NCI-H1048 (cell line): ENCODE measurements at regions not wholly inside any gene's neighbourhood (a gene's known extent, or its start where the extent isn't known, plus 50 kb on each side); places are given as distances from the start of the nearest gene placed in this dataset.

Experiments used
- DNase-seq: peaks from one replicate; lab custom pipeline; 2025; lab: John Stamatoyannopoulos, UW

DNA sequence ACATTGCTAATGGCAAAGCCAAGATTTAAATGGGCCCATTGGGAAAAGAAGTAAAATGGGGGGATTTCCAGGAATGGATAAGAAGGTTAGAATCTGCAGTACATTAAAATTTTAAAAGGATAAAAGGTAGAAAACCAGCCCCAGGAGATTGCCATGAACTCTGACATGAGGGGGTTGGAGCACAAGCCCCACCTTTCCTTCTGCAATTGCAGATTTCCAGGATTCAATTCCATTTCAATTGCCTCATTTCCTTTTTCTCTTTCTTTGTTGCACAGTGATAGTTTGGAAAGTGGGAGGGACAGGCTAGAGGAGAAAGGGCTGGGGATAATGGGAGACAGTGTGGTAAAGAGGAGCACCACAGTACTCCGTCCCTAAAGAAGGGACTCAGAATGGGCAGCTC, 238.5 kb upstream of the RAB4A start:
- no peak for DNase-seq

DNA sequence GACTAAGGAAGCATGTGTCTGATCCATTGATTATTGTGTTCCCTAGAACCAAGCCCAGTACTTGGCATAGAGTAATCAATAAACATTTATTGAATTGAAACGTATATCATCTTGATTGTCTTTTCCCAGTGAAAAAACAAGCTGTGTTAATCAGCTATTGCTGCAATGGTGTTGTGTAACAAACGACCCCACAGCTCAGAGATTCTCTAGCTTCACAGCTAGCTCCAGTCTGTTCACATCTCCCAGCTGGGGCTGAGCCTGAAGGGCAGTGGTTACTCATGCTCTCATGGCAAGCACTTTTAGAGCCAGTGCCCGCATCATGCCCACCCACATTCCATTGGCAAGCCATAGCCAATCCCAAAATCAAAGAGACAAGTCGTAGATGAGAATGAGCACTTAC, 237.4 kb upstream of the RAB4A start:
- DNase-seq, result no peak

DNA sequence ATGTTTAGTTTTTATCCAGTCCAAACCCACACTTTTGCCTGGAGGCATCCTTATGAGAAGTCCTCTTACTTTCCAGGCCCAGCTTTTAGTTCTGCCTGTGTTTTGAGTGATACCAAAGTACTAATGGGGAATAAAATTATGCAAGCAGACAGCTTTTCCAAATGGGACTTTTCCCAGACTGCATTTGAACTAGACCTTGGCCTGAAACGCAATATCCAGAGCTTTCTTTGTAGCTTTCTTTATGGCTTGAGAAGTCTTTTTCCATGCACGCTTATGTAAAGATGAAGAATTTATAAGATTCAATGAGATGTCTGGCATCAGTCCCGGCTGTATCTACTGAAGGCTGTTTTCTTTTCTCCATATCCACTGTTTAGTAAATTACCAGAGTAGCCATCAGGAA, 236.6 kb upstream of the RAB4A start:
- DNase-seq, result no peak

DNA sequence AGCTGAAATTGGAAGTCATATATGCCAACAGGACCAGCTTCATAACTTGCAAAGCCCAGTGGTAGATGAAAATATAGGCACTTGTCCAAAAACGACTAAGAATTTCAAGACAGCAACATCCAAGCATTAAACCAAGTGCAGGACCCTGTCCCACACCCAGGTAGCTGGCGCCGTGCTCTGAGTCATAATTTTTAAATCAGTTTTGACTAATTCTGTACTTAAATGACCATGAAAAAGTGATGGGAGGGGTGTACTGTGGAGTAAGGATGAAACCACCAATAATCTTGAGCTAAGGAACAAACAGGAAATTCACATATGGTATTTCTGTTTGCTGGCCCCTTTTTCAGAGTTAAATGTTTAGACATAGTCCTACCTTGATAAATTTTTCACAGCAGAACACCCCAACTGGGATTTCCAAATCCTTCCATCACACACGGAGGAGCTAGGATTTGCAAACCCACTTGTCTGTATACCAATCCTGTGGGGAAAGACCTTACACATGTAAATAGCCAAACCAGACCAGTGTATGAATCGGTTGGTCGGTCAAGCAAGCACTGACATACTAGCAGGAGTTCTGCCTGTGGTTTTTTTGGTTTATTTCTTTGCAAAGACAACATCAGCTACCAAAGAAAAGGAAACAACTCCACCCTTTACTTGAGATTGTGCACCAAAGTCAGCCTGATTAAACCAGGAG, 235.7 kb upstream of the RAB4A start:
- no peak for DNase-seq

DNA sequence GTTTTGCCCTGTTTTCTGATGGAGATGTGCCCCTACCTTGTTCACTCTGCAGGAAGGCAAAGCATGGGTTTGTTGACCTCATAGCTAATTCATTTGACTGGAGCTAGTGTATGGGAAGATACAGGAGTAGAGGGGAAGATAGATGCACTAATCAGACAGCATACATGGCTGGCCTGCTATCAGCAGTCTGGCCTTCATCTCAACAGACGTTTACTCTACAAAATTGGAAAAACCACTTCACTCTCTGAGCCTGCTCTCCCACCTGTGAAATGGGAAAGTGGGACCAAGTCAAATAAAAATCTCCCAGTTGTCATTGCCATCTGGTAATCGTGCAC, 235.2 kb upstream of the RAB4A start:
- DNase-seq, result no peak

DNA sequence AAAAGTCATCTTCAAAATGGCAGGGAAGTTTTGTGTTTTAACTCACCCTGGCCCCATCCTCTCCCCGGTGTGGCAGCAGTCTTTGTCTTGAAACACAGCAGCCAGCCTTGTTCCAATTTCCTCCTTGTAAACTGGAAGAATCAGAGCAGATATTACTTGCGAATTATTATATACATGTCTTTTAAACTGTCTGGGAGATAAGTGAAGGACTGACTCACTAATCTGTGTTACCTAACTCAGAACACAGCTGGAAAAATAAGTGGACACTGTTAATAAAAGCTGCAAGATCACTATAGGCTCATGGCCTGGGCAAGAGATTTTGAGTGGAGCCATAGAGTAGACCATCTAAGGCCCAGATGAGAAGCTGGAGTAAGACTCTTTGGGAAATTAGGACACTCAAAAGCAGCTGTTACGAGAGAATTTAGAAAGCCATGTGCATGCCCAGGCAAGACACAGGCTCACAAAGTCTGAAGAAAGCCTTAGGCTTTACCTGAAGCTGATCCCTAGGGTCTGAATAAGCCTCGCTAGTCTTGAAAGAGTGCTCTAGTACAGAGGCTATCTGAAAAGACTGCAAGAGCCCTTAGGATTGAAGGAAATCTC, 233.0 kb upstream of the RAB4A start:
- DNase-seq, result no peak

DNA sequence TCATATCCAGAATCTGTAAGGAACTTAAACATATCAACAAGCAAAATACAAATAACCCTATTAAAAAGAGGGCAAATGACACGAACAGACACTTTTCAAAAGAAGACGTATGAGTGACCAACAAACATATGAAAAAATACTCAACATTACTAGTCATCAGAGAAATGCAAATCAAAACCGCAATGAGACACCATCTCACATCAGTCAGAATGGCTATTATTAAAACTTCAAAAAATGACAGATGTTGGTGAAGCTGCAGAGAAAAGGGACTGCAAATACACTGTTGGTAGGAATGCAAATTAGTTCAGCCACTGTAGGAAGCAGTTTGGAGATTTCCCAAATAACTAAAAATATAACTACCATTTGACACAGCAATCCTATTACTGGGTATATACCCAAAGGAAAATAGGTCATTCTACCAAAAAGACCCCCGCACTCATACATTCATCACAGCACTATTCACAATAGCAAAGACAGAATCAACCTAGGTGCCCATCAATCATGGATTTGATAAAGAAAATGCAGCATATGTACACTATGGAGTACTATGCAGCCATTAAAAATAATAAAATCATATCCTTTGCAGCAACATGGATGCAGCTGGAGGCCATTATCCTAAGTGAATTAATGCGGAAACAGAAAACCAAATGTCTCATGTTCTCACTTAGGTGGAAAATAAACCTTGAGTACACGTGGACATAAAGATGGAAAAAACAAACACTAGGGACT, 230.1 kb upstream of the RAB4A start:
- no peak for DNase-seq

DNA sequence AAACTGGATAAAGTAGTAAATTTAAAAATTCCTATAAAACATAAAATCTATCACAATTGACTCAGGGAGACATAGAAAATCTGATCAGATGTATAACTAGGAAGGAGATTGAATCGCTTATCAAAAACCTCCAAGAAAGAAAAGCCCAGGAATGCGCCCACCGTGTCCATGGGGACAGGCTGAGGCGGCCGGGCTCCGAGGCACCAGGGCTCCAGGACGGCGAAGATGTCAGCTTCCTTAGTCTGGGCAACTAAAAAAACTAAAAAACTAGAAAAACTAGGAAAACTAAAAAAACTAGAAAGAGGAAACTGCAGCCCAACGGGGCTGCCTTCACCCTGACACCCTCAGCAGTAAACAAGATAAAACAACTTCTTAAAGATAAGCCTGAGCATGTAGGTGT, 229.0 kb upstream of the RAB4A start:
- DNase-seq, result no peak

DNA sequence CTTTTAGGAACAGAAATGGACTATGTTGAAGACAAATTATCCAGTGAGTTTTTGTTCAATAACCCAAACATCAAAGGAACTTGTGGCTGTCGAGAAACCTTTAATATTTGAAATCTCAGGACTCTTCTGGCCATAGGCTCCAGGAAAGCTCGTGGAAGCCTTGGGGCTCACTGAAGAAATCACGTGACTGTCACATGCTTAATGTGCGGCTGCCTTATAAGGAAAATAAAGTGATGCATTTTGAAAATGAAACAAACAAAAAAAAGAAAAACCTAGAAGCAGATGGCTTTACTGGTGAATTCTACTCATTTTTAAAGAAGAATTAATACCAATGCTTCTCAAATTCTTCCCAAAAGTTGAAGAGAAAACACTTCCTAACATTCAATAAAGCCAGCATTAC, 228.4 kb upstream of the RAB4A start:
- DNase-seq, result no peak

DNA sequence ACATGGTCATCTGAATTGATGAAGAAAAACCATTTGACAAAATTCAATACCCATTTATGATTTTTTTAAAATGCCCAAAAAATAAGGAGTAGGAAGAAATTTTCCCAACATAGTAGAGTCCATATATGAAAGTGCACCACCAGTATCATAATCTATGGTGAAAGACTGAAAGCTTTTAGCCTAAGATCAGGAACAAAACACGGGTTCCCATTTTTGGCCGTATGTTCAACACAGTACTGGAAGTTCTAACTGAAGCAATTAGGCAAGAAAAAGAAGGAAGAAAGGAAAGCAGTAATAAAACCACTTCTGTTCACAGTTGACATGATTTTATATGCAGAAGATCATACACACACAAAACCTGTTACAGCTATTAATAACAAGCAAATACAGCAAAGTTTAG, 227.8 kb upstream of the RAB4A start:
- DNase-seq, result no peak

DNA sequence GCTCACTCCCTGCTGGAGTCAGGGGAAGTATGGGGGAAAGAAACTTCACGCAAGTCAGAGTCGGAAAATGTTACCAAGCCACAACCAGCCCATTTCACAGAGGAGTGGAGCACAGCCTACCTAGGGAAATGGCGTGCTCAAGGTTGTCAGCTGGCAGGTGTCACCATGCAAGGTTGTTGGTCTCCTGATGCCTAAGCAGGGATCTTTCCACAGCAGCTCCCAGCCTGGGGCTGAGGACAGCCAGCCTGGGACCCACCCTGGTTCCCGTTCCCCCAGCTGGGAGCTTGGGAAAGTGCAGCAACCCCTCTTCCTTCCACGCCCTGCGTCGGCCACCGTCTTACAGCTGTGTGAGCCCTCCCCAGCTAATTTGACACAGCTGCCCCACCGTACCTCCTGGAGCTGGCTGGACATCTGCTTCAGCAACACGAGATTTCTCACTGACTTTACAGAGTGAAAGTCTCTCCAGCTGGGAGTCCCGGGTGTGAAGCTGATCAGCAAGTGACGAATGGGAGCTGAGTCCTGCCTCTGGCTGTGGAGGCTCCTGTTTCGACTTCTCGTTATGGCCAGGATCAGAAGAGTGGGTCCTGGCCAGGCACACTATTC, 224.6 kb upstream of the RAB4A start:
- DNase-seq, result no peak

DNA sequence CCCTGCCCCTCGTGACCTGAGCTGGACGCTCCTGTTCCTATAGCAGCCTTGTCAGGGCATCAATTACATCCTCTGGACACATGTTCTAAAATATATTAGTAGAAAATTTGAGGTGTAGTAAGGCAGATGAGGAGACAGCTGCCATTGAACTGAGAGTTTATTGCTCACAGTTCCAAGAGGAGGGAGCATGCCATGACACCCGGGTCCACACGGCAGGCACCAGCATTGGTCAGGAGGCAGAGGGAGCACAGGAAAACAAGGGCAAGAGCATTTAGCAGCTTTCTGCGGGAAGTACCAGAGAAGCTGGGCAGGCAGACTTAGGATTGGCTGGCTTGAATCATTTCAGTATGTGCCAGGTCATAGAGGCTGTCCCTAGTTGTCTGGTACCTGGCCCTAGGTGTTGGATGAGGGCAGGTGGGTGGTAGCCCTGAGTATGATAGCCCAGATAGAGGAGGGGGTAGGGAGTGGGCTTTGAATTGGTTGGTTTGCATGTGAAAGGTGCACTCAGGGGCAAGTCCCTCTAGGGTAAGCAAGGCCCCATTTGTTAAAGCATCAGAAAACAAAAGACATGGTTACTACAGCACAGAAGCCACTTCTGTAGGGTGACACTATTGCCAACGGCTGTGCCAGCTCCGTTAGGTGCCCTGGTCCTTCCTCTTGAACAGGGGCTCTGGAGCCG, 223.6 kb upstream of the RAB4A start:
- DNase-seq, result no peak

DNA sequence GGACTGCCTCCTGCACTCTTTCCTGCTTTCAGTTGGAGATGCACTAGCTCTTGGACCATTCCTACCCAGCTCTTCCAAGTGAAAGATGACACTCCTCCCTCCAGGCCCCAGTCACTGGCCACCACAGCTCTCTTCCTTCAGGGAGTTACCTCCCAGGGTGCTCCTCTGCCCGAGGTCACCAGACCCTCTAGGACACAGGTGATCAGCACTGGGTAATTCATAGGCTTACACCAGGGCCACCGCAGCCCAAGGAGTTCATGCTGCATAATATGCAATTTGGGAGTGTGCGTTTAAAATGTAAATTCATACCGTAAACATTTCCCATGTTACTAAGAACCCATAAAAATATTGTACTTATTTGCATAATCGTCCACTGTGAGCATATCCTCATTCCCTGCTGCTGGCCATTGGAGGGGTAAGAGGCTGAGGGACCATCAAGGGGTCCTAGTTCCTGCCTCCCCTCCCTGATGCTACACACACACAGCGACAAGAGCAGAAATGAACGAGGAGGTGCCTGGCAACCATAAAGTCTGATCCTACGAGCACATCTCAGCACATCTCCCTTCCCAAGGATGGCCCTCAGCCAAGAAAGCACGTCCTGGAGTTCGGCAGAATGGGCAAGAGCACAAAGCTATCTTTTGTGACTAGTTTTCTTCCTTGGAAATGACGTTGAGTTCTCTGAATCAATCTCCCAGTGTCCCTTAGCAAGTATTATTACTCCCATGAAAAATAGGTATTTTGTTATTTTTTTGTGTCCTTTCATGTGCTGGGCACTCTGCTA, 222.9 kb upstream of the RAB4A start:
- peak; percentile 26 for DNase-seq

DNA sequence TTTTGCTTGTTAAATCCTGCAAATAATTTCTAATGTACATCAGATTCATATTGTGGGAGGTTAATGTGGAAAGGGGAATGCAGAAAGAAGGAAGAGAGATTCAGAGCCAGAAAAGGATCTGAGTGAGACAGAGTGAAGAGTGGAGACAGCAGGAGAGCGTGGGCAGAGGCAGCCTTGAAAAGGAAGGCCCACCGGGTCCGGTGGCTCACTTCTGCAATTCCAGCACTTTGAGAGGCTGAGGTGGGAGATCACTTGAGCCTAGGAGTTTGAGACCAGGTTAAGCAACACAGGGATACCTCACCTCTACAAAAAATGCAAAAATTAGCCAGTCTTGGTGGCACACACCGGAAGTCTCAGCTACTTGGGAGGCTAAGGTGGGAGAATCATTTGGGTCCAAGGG, 222.0 kb upstream of the RAB4A start:
- DNase-seq, result no peak

DNA sequence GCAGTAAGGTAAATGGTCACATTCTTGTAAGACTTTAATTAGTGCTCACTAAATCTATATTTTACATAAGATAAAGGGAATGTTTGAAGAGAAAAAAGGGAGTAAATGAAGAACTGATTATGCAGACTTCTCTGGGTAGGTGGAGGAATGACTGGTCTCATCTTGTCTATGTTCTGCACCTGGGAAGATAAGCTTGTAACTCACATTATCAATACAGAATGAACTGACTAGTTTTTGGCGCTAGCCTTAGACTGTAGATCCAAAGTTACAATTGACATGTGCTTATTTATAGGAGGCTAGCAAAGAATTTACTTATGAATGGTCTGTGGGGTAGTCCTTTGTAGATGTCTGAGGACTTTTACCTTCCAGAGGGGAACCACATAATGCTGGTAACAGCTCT, 214.9 kb upstream of the RAB4A start:
- DNase-seq, result no peak

DNA sequence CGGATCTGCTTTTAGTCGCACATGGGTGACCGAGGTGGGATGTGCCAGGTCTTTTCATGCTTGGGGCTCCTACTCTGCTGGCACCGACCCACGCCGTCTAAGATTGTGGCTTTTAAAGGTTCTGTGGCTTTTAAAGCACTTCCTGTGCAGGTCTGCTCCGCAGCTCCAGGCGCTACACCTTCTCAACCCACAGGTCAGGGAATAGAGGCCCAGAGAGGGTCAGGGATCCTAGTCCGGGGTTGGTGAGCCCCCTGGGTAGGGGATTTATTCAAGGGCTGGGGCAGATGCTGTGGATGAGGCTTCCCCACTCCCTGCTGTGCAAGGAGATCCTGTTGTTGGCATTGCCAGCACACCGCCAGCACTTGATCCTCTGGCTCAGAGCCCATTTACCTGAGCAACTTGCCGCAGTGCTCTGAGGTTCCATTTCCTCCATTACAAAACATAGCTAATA, 212.8 kb upstream of the RAB4A start:
- DNase-seq, result no peak

DNA sequence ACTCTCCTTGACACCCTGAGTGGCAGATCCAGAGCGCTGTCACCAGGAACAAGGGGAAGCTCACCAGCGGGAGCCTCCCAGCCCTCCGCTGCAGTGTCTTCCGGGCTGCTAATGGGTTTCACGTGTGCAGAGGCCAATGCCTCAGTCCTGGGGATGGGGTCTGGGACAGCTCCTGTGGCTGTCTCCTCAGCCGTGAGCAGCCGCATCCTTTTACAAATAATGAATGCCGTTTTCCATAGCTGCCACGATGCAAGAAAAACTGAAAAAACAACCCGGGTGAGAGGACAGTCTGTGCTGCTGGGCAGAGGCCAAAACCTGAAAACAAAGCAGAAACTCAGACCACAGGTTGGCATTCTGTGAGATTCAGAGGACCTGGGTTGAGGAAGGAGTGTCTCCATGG, 212.2 kb upstream of the RAB4A start:
- DNase-seq, result no peak

DNA sequence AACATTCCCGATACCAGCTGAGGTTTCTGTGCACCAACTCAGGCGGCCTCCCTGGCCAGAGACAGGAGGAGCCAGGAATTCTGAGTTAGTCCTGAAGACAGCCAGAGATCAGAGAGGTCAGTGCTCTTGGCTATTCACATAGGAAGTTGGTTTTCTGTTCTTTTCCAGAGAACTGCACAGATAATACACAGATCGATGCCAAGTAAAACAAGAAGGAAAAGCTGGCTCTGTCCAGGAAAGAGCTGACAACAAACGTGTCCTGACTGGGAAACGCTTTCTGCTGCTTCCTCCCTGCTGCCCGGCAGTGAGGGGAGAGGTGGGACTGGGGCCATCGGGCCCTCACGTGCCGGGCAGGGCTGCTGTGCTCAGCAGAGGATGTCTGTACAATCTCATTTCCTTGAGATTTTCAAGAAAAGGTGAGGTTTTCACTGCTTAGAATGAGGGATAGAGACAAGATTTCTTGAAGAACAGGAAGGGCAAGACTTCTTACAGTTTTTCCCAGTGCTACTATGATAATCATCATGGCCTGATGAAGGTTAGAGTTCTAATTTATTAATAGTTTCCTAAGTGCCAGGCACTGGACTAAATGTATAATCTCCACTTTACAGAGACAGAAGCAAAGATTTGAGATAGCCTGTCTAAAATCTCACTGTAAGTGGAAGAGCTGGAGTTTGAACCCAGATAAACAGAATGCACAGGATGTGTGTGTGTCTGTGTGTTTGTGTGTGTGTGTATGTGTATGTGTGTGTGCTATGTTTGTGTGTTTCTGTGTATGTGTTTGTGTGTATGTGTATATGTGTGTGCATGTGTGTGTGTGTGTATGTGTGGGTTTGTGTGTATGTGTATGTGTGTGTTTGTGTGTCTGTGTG, 211.0 kb upstream of the RAB4A start:
- DNase-seq, result no peak

DNA sequence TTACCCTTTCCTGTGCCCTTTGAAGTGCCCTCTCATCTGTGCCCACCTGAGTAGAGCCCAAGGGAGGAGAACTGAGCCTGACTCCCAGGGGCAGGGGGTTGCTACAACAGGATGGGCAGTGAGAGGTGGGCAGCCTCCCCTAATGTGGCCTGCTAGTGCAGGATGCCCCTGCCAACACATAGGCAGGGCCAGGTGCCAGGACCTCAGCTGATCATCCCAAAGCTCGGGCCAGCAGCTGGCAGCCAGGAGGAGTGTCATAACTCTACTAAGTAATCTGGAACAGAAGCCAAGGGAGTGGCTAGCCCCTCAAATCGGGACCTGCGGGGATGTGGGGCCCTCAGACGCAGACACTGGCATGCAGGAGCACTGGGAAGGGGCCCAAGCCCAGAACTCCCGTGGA, 208.8 kb upstream of the RAB4A start:
- DNase-seq, result no peak

DNA sequence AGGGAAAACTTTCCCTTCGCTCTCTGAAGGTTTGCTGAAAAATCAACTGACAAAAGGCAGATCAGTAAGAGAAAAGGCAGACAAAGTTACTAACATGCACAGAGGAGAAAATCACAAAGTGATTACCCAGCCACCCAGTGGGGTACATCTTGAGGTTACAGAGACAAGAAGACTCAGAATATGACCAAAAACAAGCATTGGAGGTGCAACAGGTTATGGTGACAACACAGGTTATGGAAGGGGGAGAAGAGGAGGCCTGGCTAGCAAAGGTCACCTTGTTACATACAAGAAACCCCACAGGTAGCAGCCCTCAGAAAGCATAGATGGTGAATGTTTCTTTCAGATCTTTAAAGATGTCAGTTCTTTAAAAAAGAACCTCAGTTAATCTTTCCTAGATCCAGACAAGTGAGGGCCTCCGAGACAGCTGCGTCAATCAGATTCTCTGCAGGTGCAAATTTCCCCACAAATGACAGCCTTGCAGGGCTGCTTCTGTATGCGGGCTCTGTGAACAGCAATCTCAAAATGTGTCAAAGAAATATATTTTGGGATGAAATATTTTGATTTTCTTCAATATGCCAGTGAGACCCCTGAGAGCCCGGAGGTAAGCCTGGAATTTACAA, 207.6 kb upstream of the RAB4A start:
- DNase-seq, result no peak
